Mesendoderm (in vitro differentiated cells): ENCODE measurements at regions not wholly inside any gene's neighbourhood (a gene's known extent, or its start where the extent isn't known, plus 50 kb on each side); places are given as distances from the start of the nearest gene placed in this dataset.
"Not testable (repeated sequence)": the region's sequence is repeated elsewhere in the genome, so short reads cannot be mapped to it uniquely, and the experiment has no call there.

Experiments
- DNase-seq: peaks from one replicate; pipeline ENCODE4 v3.0.0; 2013
- H2AK5ac ChIP-seq: 2 replicates; pipeline ENCODE4 v1.6.1; 2013; ENCODE audit warnings: low read length, inconsistent platforms
- H2BK120ac ChIP-seq: 2 replicates; pipeline ENCODE4 v1.6.1; 2013; ENCODE audit warnings: low read depth, mild to moderate bottlenecking, low read length, moderate library complexity, mixed read lengths
- H2BK15ac ChIP-seq: replicated peaks from 2 replicates; pipeline ENCODE4 v1.6.1; 2013; ENCODE audit warnings: low read depth, mild to moderate bottlenecking, moderate library complexity
- H2BK5ac ChIP-seq: 2 replicates; pipeline ENCODE4 v1.6.1; 2013; ENCODE audit warnings: low read length, inconsistent platforms
- H3K18ac ChIP-seq: 2 replicates; pipeline ENCODE4 v1.6.1; 2013; ENCODE audit warnings: mild to moderate bottlenecking, low read length, mixed read lengths
- H3K23ac ChIP-seq: one replicate; pipeline ENCODE4 v1.6.1; 2013; ENCODE audit warnings: low read length
- H3K27ac ChIP-seq: 2 replicates; pipeline ENCODE4 v1.5.1; 2013; ENCODE audit warnings: low read depth, mild to moderate bottlenecking, inconsistent platforms, low read length, moderate library complexity
- H3K27me3 ChIP-seq: 2 replicates; pipeline ENCODE4 v1.6.1; 2013; ENCODE audit warnings: low read length, control low read depth, mild to moderate bottlenecking, inconsistent platforms; ENCODE audit not compliant: insufficient read depth, poor library complexity
- H3K36me3 ChIP-seq: 2 replicates; pipeline ENCODE4 v1.6.1; 2013; ENCODE audit warnings: low read length, inconsistent platforms; ENCODE audit not compliant: control insufficient read depth, insufficient read depth
- H3K4ac ChIP-seq: one replicate; pipeline ENCODE4 v1.6.1; 2013; ENCODE audit warnings: low read depth, mild to moderate bottlenecking, low read length, moderate library complexity
- H3K4me1 ChIP-seq: 2 replicates; pipeline ENCODE4 v1.6.1; 2013; ENCODE audit warnings: low read depth, low read length, inconsistent platforms; ENCODE audit not compliant: control insufficient read depth
- H3K4me2 ChIP-seq: 2 replicates; pipeline ENCODE4 v1.6.1; 2013; ENCODE audit warnings: low read length
- H3K4me3 ChIP-seq: 2 replicates; pipeline ENCODE4 v1.5.1; 2013; ENCODE audit warnings: mild to moderate bottlenecking, low read length
- H3K56ac ChIP-seq: one replicate; pipeline ENCODE4 v1.6.1; 2013; ENCODE audit warnings: low read length
- H3K79me1 ChIP-seq: 2 replicates; pipeline ENCODE4 v1.6.1; 2013; ENCODE audit warnings: low read length, inconsistent platforms
- H3K79me2 ChIP-seq: 2 replicates; pipeline ENCODE4 v1.6.1; 2013; ENCODE audit warnings: mild to moderate bottlenecking, low read length; ENCODE audit not compliant: control insufficient read depth, insufficient read depth
- H3K9ac ChIP-seq: 2 replicates; pipeline ENCODE4 v1.6.1; 2013; ENCODE audit warnings: low read length, inconsistent platforms
- H4K5ac ChIP-seq: one replicate; pipeline ENCODE4 v1.6.1; 2013; ENCODE audit warnings: low read length
- H4K8ac ChIP-seq: one replicate; pipeline ENCODE4 v1.6.1; 2013; ENCODE audit warnings: low read depth, mild to moderate bottlenecking, control low read depth, low read length, moderate library complexity
- whole genome bisulfite sequencing: extraction: QIAGEN DNeasy Blood & Tissue Kit; methylation state at CpG from one replicate; pipeline ENCODE4 v1.1.7; 2013; ENCODE audit warnings: low lambda C conversion rate, missing lambda C conversion rate; ENCODE audit not compliant: insufficient coverage; ENCODE audit errors: extremely low coverage; 5-methylcytosine and 5-hydroxymethylcytosine counted together

GRCh38 chr6:26185004-26185403 is 97.8 kb downstream of the HFE start:
- H3K27ac ChIP-seq: no peak overlapping the region
- H4K5ac ChIP-seq: no peak overlapping the region
- no peak overlapping the region for H3K4me2 ChIP-seq
- WGBS: no CpG with 5 or more reads among the region's 2 CpGs
- H3K4me3 ChIP-seq: no peak overlapping the region
- H3K79me2 ChIP-seq: no peaks in the 10 kb centered on the region
- H3K9ac ChIP-seq: peak overlapping the region; percentile 92
- no peak overlapping the region for H2BK15ac ChIP-seq
- no peak overlapping the region for H2BK120ac ChIP-seq
- DNase-seq: no peak
- peak overlapping the region; percentile 61 for H2AK5ac ChIP-seq
- no peaks in the 10 kb centered on the region for H3K27me3 ChIP-seq
- no peak overlapping the region for H4K8ac ChIP-seq
- H2BK5ac ChIP-seq: peak overlapping the region; percentile 11
- no peak overlapping the region for H3K23ac ChIP-seq
- H3K4ac ChIP-seq: no peak overlapping the region
- H3K56ac ChIP-seq: peak overlapping the region; percentile 91
- no peak overlapping the region for H3K18ac ChIP-seq
- no peaks in the 10 kb centered on the region for H3K36me3 ChIP-seq
- peaks cover 5% of the 10 kb centered on the region for H3K4me1 ChIP-seq
- no peaks in the 10 kb centered on the region for H3K79me1 ChIP-seq

- Histone ChIP-seq H3K27me3 (no peaks in the 10 kb centered on the region), H3K23ac (no peak overlapping the region), H3K79me1 (no peaks in the 10 kb centered on the region), H4K5ac (no peak overlapping the region), H2BK15ac (no peak overlapping the region), H3K56ac (no peak overlapping the region), H2BK120ac (peak overlapping the region; percentile 28), H4K8ac (no peak overlapping the region), H3K4me3 (no peak overlapping the region), H3K4me1 (peaks cover 5% of the 10 kb centered on the region), H3K36me3 (no peaks in the 10 kb centered on the region), H2AK5ac (no peak overlapping the region), H3K18ac (peak overlapping the region; percentile 68), H3K9ac (no peak overlapping the region), H3K4me2 (no peak overlapping the region), H3K27ac (no peak overlapping the region), H2BK5ac (no peak overlapping the region), H3K79me2 (no peaks in the 10 kb centered on the region), H3K4ac (no peak overlapping the region)
- WGBS: no CpG with 5 or more reads among the region's 3 CpGs
- no peak for DNase-seq
Observed at GRCh38 chr6:26185802-26186201, 98.6 kb downstream of the HFE start.

- Histone ChIP-seq H3K36me3 (no peaks in the 10 kb centered on the region), H3K79me1 (no peaks in the 10 kb centered on the region), H2BK5ac (no peak overlapping the region), H3K9ac (no peak overlapping the region), H2AK5ac (no peak overlapping the region), H4K5ac (no peak overlapping the region), H3K79me2 (no peaks in the 10 kb centered on the region), H3K4me3 (no peak overlapping the region), H4K8ac (no peak overlapping the region), H3K27me3 (no peaks in the 10 kb centered on the region), H3K4me1 (peaks cover 5% of the 10 kb centered on the region), H3K23ac (no peak overlapping the region), H2BK15ac (peak overlapping the region; percentile 38), H3K27ac (no peak overlapping the region), H3K4ac (peak overlapping the region; percentile 52), H2BK120ac (no peak overlapping the region), H3K56ac (peak overlapping the region; percentile 38), H3K18ac (peak overlapping the region; percentile 41), H3K4me2 (no peak overlapping the region)
- no CpG with 5 or more reads among the region's 7 CpGs for WGBS
- DNase-seq: no peak
Observed at GRCh38 chr6:26186652-26187051, 99.4 kb downstream of the HFE start.

DNA sequence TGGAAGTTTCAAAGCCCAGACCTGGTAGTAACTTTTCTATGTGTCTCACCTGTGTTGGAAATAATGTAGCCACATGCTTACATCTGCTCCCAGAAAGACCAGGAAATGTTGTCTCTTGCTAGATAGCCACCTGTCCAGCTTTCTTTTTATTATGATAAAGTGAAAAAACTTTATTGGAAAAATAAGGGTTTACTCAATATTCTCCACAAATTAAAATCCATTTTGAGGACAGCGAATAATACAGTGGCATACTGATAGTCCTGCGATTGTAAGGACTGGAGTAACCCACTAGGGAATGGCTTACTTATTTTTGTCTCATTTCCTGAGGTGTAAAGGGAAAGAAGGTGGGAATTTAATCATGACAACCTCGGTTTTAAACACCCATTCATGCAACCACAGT is 100.1 kb downstream of the HFE start:
- no peak overlapping the region for H2BK5ac ChIP-seq
- H3K9ac ChIP-seq: no peak overlapping the region
- no peak overlapping the region for H3K27ac ChIP-seq
- H3K18ac ChIP-seq: no peak overlapping the region
- no CpG with 5 or more reads among the region's 3 CpGs for WGBS
- no peak overlapping the region for H3K56ac ChIP-seq
- peak overlapping the region; percentile 38 for H2BK15ac ChIP-seq
- DNase-seq: no peak
- no peak overlapping the region for H4K8ac ChIP-seq
- no peaks in the 10 kb centered on the region for H3K36me3 ChIP-seq
- H3K4me3 ChIP-seq: no peak overlapping the region
- H3K79me1 ChIP-seq: no peaks in the 10 kb centered on the region
- H4K5ac ChIP-seq: no peak overlapping the region
- no peaks in the 10 kb centered on the region for H3K79me2 ChIP-seq
- H3K4me1 ChIP-seq: peaks cover 5% of the 10 kb centered on the region
- H2AK5ac ChIP-seq: no peak overlapping the region
- no peaks in the 10 kb centered on the region for H3K27me3 ChIP-seq
- no peak overlapping the region for H3K4me2 ChIP-seq
- no peak overlapping the region for H2BK120ac ChIP-seq
- no peak overlapping the region for H3K23ac ChIP-seq
- H3K4ac ChIP-seq: no peak overlapping the region

DNA sequence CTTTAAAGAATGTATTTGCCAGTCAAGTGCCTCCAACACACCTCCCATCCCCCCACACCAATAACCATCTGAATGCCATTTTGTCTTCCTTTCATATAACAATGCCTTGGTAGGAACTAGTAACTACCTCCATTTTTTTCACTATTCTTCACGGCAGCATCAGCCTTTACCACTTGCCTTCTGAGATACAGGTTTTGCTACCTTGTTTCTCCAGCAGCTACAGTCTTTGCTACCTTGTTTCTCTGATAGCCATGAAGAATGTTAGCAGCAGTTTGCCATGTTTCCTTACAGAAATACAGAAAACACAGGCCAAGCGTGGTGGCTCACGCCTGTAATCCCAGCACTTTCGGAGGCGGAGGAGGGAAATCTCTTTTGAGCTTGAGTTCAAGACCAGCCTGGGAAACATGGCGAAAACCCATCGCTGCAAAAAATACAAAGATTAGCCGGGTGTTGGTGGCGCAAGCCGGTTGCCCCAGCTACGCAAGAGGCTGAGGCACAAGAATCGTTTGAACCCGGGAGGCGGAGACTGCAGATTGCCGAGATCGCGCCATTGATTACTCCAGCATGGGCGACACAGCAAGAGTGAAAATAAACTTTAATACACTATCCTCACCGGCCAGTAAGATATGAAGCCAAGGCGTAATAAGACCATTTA is 100.9 kb downstream of the HFE start:
- H3K4ac ChIP-seq: peak overlapping the region; percentile 79
- no peaks in the 10 kb centered on the region for H3K79me1 ChIP-seq
- WGBS: no CpG with 5 or more reads among the region's 20 CpGs
- H3K4me3 ChIP-seq: peak overlapping the region; percentile 60
- no peak overlapping the region for H2AK5ac ChIP-seq
- peak overlapping the region; percentile 81 for H3K56ac ChIP-seq
- H3K9ac ChIP-seq: peak overlapping the region; percentile 76
- H4K8ac ChIP-seq: no peak overlapping the region
- H2BK15ac ChIP-seq: no peak overlapping the region
- H3K18ac ChIP-seq: peak overlapping the region; percentile 97
- no peak overlapping the region for H4K5ac ChIP-seq
- no peaks in the 10 kb centered on the region for H3K79me2 ChIP-seq
- H3K27ac ChIP-seq: peak overlapping the region; percentile 72
- H3K4me1 ChIP-seq: peaks cover 5% of the 10 kb centered on the region
- peak overlapping the region; percentile 79 for H3K4me2 ChIP-seq
- H2BK120ac ChIP-seq: no peak overlapping the region
- peak; percentile 91 for DNase-seq
- no peak overlapping the region for H3K23ac ChIP-seq
- H3K27me3 ChIP-seq: no peaks in the 10 kb centered on the region
- peak overlapping the region; percentile 38 for H2BK5ac ChIP-seq
- H3K36me3 ChIP-seq: no peaks in the 10 kb centered on the region

- not testable (repeated sequence) for DNase-seq, H3K4me1 ChIP-seq, H2BK120ac ChIP-seq, H3K23ac ChIP-seq, H3K56ac ChIP-seq, H3K18ac ChIP-seq, H3K4me2 ChIP-seq, H3K27me3 ChIP-seq, H3K4me3 ChIP-seq, H3K79me1 ChIP-seq, H4K8ac ChIP-seq, H3K9ac ChIP-seq, H2BK15ac ChIP-seq, H2BK5ac ChIP-seq, H4K5ac ChIP-seq, H3K79me2 ChIP-seq, H3K36me3 ChIP-seq, H3K27ac ChIP-seq, H2AK5ac ChIP-seq
- H3K4ac ChIP-seq: peak overlapping the region; percentile 16
- no CpG with 5 or more reads among the region's 8 CpGs for WGBS
Observed at GRCh38 chr6:26191512-26191911, 104.3 kb downstream of the HFE start.
